ENCODE measurements at regions not wholly inside any gene's neighbourhood (a gene's known extent, or its start where the extent isn't known, plus 50 kb on each side); places are given as distances from the start of the nearest gene placed in this dataset.

GRCh38 chr14:87261621-87262020, 731.4 kb downstream of the GALC start:
- Histone ChIP-seq H3K9me2 (replicated peaks; ENCODE audit: insufficient read depth) (no peaks in the 10 kb centered on the region), H3K4me1 (ENCODE audit: insufficient read depth) (no peaks in the 10 kb centered on the region), H3K4me2 (no peak overlapping the region), H3K27ac (no peak overlapping the region), H2AFZ (no peak overlapping the region), H3K4me3 (no peak overlapping the region), H3K27me3 (no peaks in the 10 kb centered on the region), H4K20me1 (ENCODE audit: insufficient read depth, poor library complexity, severe bottlenecking) (no peaks in the 10 kb centered on the region), H3K36me3 (replicated peaks; ENCODE audit: insufficient read depth, low read depth) (no peaks in the 10 kb centered on the region), H3K9me3 (ENCODE audit: low read depth) (no peaks in the 10 kb centered on the region), H3K79me2 (no peaks in the 10 kb centered on the region)
- TF ChIP-seq CTCF (IDR thresholded peaks at IDR 0.05; ENCODE audit: poor library complexity) (no peak), EZH2phosphoT487 (IDR thresholded peaks at IDR 0.05; ENCODE audit: low read depth, severe bottlenecking, unreplicated experiment) (no peak), EZH2 (IDR thresholded peaks at IDR 0.05; ENCODE audit: borderline replicate concordance) (no peak)
- 96% methylated on average over 2 of the region's 2 CpGs for WGBS (ENCODE audit: low lambda C conversion rate, missing lambda C conversion rate)
- no peak for DNase-seq (ENCODE audit: low spot score)

- TF ChIP-seq CTCF (IDR thresholded peaks at IDR 0.05; ENCODE audit: poor library complexity) (no peak), EZH2 (IDR thresholded peaks at IDR 0.05; ENCODE audit: borderline replicate concordance) (no peak), EZH2phosphoT487 (IDR thresholded peaks at IDR 0.05; ENCODE audit: low read depth, severe bottlenecking, unreplicated experiment) (no peak)
- no peak overlapping the region for H3K27ac ChIP-seq
- no peaks in the 10 kb centered on the region for H3K9me3 ChIP-seq (ENCODE audit: low read depth)
- no peaks in the 10 kb centered on the region for H3K9me2 ChIP-seq (replicated peaks; ENCODE audit: insufficient read depth)
- no peaks in the 10 kb centered on the region for H4K20me1 ChIP-seq (ENCODE audit: insufficient read depth, poor library complexity, severe bottlenecking)
- no peak for DNase-seq (ENCODE audit: low spot score)
- H3K4me3 ChIP-seq: no peak overlapping the region
- no peak overlapping the region for H3K4me2 ChIP-seq
- no peaks in the 10 kb centered on the region for H3K36me3 ChIP-seq (replicated peaks; ENCODE audit: insufficient read depth, low read depth)
- H3K79me2 ChIP-seq: no peaks in the 10 kb centered on the region
- no peak overlapping the region for H2AFZ ChIP-seq
- 73% methylated on average over 3 of the region's 3 CpGs for WGBS (ENCODE audit: low lambda C conversion rate, missing lambda C conversion rate)
- no peaks in the 10 kb centered on the region for H3K27me3 ChIP-seq
- no peaks in the 10 kb centered on the region for H3K4me1 ChIP-seq (ENCODE audit: insufficient read depth)
Observed at GRCh38 chr14:87260460-87260859, 732.5 kb downstream of the GALC start.

GRCh38 chr14:87257421-87257820, 735.6 kb downstream of the GALC start:
- H3K4me2 ChIP-seq: no peak overlapping the region
- no peaks in the 10 kb centered on the region for H3K36me3 ChIP-seq (replicated peaks; ENCODE audit: insufficient read depth, low read depth)
- DNase-seq (ENCODE audit: low spot score): no peak
- no peaks in the 10 kb centered on the region for H3K79me2 ChIP-seq
- H3K9me2 ChIP-seq (replicated peaks; ENCODE audit: insufficient read depth): no peaks in the 10 kb centered on the region
- H3K9me3 ChIP-seq (ENCODE audit: low read depth): no peaks in the 10 kb centered on the region
- H2AFZ ChIP-seq: no peak overlapping the region
- no peaks in the 10 kb centered on the region for H4K20me1 ChIP-seq (ENCODE audit: insufficient read depth, poor library complexity, severe bottlenecking)
- WGBS (ENCODE audit: low lambda C conversion rate, missing lambda C conversion rate): 93% methylated on average over 1 of the region's 1 CpG
- TF ChIP-seq CTCF (IDR thresholded peaks at IDR 0.05; ENCODE audit: poor library complexity): no peak
- no peak for TF ChIP-seq EZH2 (IDR thresholded peaks at IDR 0.05; ENCODE audit: borderline replicate concordance)
- no peak for TF ChIP-seq EZH2phosphoT487 (IDR thresholded peaks at IDR 0.05; ENCODE audit: low read depth, severe bottlenecking, unreplicated experiment)
- H3K4me3 ChIP-seq: no peak overlapping the region
- H3K4me1 ChIP-seq (ENCODE audit: insufficient read depth): no peaks in the 10 kb centered on the region
- no peak overlapping the region for H3K27ac ChIP-seq
- no peaks in the 10 kb centered on the region for H3K27me3 ChIP-seq

GRCh38 chr14:87255058-87255457, 737.9 kb downstream of the GALC start:
- H3K4me3 ChIP-seq: no peak overlapping the region
- H3K4me1 ChIP-seq (ENCODE audit: insufficient read depth): no peaks in the 10 kb centered on the region
- no peak for TF ChIP-seq EZH2 (IDR thresholded peaks at IDR 0.05; ENCODE audit: borderline replicate concordance)
- TF ChIP-seq CTCF (IDR thresholded peaks at IDR 0.05; ENCODE audit: poor library complexity): no peak
- no peak for TF ChIP-seq EZH2phosphoT487 (IDR thresholded peaks at IDR 0.05; ENCODE audit: low read depth, severe bottlenecking, unreplicated experiment)
- no peak overlapping the region for H3K4me2 ChIP-seq
- H3K9me2 ChIP-seq (replicated peaks; ENCODE audit: insufficient read depth): no peaks in the 10 kb centered on the region
- H4K20me1 ChIP-seq (ENCODE audit: insufficient read depth, poor library complexity, severe bottlenecking): no peaks in the 10 kb centered on the region
- no peaks in the 10 kb centered on the region for H3K36me3 ChIP-seq (replicated peaks; ENCODE audit: insufficient read depth, low read depth)
- WGBS (ENCODE audit: low lambda C conversion rate, missing lambda C conversion rate): 93% methylated on average over 2 of the region's 2 CpGs
- H3K27me3 ChIP-seq: no peaks in the 10 kb centered on the region
- no peak overlapping the region for H3K27ac ChIP-seq
- H2AFZ ChIP-seq: no peak overlapping the region
- no peak for DNase-seq (ENCODE audit: low spot score)
- no peaks in the 10 kb centered on the region for H3K79me2 ChIP-seq
- H3K9me3 ChIP-seq (ENCODE audit: low read depth): no peaks in the 10 kb centered on the region

All from hepatocyte (in vitro differentiated cells).